ENCODE measurements at regions not wholly inside any gene's neighbourhood (a gene's known extent, or its start where the extent isn't known, plus 50 kb on each side); places are given as distances from the start of the nearest gene placed in this dataset.

GRCh38 chr13:84934911-84935310 lies 864.3 kb downstream of the SLITRK6 start:
- H3K9me3 Mint-ChIP-seq, result no peaks in the 10 kb centered on the region
- no peaks in the 10 kb centered on the region for H3F3A ChIP-seq (ENCODE audit: low read depth)
- H3K36me3 Mint-ChIP-seq, result no peaks in the 10 kb centered on the region
- H3K9ac ChIP-seq, result no peak overlapping the region
- no peaks in the 10 kb centered on the region for H4K20me1 ChIP-seq (ENCODE audit: low read depth)
- no peaks in the 10 kb centered on the region for H3K27me3 ChIP-seq
- no peak overlapping the region for H3K27ac Mint-ChIP-seq
- no peaks in the 10 kb centered on the region for H3K4me1 ChIP-seq
- H3K4me3 ChIP-seq, result no peak overlapping the region
- H3K27me3 Mint-ChIP-seq (ENCODE audit: insufficient read depth, low read depth), result no peaks in the 10 kb centered on the region
- H3K4me2 ChIP-seq, result no peak overlapping the region
- H3K9me3 ChIP-seq (ENCODE audit: low read depth), result no peaks in the 10 kb centered on the region
- H3K4me3 Mint-ChIP-seq, result no peak overlapping the region
- TF ChIP-seq EZH2phosphoT487 (IDR thresholded peaks at IDR 0.05) (no peak), EZH2 (IDR thresholded peaks at IDR 0.05) (no peak), CTCF (IDR thresholded peaks at IDR 0.05) (no peak)
- no peak overlapping the region for H3K27ac ChIP-seq
- DNase-seq (ENCODE audit: low spot score), result no peak
- no peaks in the 10 kb centered on the region for H3K79me2 ChIP-seq (ENCODE audit: low read depth)
- no peaks in the 10 kb centered on the region for H3K4me1 Mint-ChIP-seq
- H3K36me3 ChIP-seq, result no peaks in the 10 kb centered on the region
- H2AFZ ChIP-seq (replicated peaks), result no peak overlapping the region

DNA sequence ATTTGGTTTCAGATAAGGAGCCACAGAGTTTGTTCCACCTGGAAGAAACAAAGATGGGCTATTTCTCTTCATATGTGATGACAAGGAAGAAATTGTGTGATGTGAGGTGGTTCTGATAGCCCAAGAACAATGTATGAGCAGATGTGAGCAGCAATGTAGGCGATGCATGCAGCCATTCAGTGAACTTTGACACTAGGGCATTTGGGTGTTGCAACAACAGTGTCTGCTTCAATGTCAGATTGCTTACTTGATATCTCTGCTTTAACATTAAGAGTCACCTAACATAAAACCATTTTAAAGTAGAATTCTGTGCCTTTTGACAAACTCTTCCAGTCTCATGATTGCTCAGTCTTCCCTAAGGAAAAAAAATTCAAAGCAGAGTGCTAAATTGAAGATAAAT lies 865.4 kb downstream of the SLITRK6 start:
- H3K27ac Mint-ChIP-seq, result no peak overlapping the region
- Histone ChIP-seq H3K9ac (no peak overlapping the region), H3K27me3 (no peaks in the 10 kb centered on the region), H2AFZ (replicated peaks) (no peak overlapping the region), H3F3A (ENCODE audit: low read depth) (no peaks in the 10 kb centered on the region), H3K4me1 (no peaks in the 10 kb centered on the region), H4K20me1 (ENCODE audit: low read depth) (no peaks in the 10 kb centered on the region), H3K9me3 (ENCODE audit: low read depth) (no peaks in the 10 kb centered on the region), H3K36me3 (no peaks in the 10 kb centered on the region), H3K27ac (no peak overlapping the region), H3K4me3 (no peak overlapping the region), H3K79me2 (ENCODE audit: low read depth) (no peaks in the 10 kb centered on the region), H3K4me2 (no peak overlapping the region)
- no peak overlapping the region for H3K4me3 Mint-ChIP-seq
- DNase-seq (ENCODE audit: low spot score), result no peak
- H3K27me3 Mint-ChIP-seq (ENCODE audit: insufficient read depth, low read depth), result no peaks in the 10 kb centered on the region
- no peaks in the 10 kb centered on the region for H3K4me1 Mint-ChIP-seq
- no peak for TF ChIP-seq EZH2 (IDR thresholded peaks at IDR 0.05)
- no peak for TF ChIP-seq EZH2phosphoT487 (IDR thresholded peaks at IDR 0.05)
- TF ChIP-seq CTCF (IDR thresholded peaks at IDR 0.05), result no peak
- H3K36me3 Mint-ChIP-seq, result no peaks in the 10 kb centered on the region
- H3K9me3 Mint-ChIP-seq, result no peaks in the 10 kb centered on the region

DNA sequence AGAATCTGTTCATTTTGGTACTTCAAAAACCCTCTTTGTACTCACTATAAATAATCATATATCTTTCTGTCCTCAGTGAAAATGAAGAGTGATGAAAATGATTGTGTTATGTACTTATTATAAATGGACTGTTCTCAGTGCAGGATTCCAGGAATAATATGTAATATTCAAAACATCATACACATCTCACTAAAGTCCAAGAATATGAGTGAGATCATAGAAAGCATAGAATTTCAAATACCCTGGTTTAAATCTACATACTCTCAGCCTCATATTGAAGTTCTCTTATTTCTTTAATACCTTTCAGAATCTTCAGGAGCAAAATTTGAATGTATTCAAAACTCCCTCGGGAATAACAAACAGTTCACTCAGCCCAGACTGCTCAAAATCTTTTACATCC lies 868.0 kb downstream of the SLITRK6 start:
- DNase-seq (ENCODE audit: low spot score), result no peak
- TF ChIP-seq CTCF (IDR thresholded peaks at IDR 0.05) (no peak), EZH2 (IDR thresholded peaks at IDR 0.05) (no peak), EZH2phosphoT487 (IDR thresholded peaks at IDR 0.05) (no peak)
- H3K4me1 ChIP-seq, result no peaks in the 10 kb centered on the region
- no peaks in the 10 kb centered on the region for H3K27me3 ChIP-seq
- H2AFZ ChIP-seq (replicated peaks), result no peak overlapping the region
- H3K27me3 Mint-ChIP-seq (ENCODE audit: insufficient read depth, low read depth), result no peaks in the 10 kb centered on the region
- no peaks in the 10 kb centered on the region for H3K4me1 Mint-ChIP-seq
- H3K79me2 ChIP-seq (ENCODE audit: low read depth), result no peaks in the 10 kb centered on the region
- no peak overlapping the region for H3K27ac Mint-ChIP-seq
- no peaks in the 10 kb centered on the region for H3F3A ChIP-seq (ENCODE audit: low read depth)
- H3K27ac ChIP-seq, result no peak overlapping the region
- H3K4me2 ChIP-seq, result no peak overlapping the region
- H4K20me1 ChIP-seq (ENCODE audit: low read depth), result no peaks in the 10 kb centered on the region
- no peak overlapping the region for H3K4me3 Mint-ChIP-seq
- no peak overlapping the region for H3K4me3 ChIP-seq
- H3K36me3 ChIP-seq, result no peaks in the 10 kb centered on the region
- no peak overlapping the region for H3K9ac ChIP-seq
- H3K9me3 Mint-ChIP-seq, result no peaks in the 10 kb centered on the region
- no peaks in the 10 kb centered on the region for H3K9me3 ChIP-seq (ENCODE audit: low read depth)
- no peaks in the 10 kb centered on the region for H3K36me3 Mint-ChIP-seq
